Aorta (tissue), 5 donors: ENCODE measurements at regions not wholly inside any gene's neighbourhood (a gene's known extent, or its start where the extent isn't known, plus 50 kb on each side); places are given as distances from the start of the nearest gene placed in this dataset.

Experiments used
- ATAC-seq: fragments of 200-7000 bp; cut with Tn5 transposase; one replicate; pipeline ENCODE4 v1.9.1; 2022; ENCODE audit warnings: moderate library complexity; ENCODE audit not compliant: low FRiP score
- DNase-seq, 2 donors: peaks; one replicate each; pipeline ENCODE4 v3.0.0-alpha.2; 2020
- H3K27ac ChIP-seq, 2 donors: one replicate each; pipeline ENCODE4 v1.5.1; 2013; ENCODE audit warnings: low read length in 2 of 2, mild to moderate bottlenecking in 2 of 2, moderate library complexity in 2 of 2, control low read depth in 1 of 2, inconsistent platforms in 1 of 2, low read depth in 1 of 2
- H3K27me3 ChIP-seq, 2 donors: one replicate each; pipeline ENCODE4 v1.6.1; 2013; ENCODE audit warnings: control low read depth in 1 of 2, low read length in 1 of 2, mild to moderate bottlenecking in 1 of 2, moderate library complexity in 1 of 2; ENCODE audit not compliant: insufficient read depth in 2 of 2, control insufficient read depth in 1 of 2
- H3K36me3 ChIP-seq, 2 donors: one replicate each; pipeline ENCODE4 v1.6.1; 2013; ENCODE audit warnings: control low read depth in 1 of 2, low read length in 1 of 2, mild to moderate bottlenecking in 1 of 2; ENCODE audit not compliant: insufficient read depth in 2 of 2, control insufficient read depth in 1 of 2
- H3K4me1 ChIP-seq, 2 donors: one replicate each; pipeline ENCODE4 v1.6.1; 2013; ENCODE audit warnings: low read length in 2 of 2, control low read depth in 1 of 2, mild to moderate bottlenecking in 1 of 2, moderate library complexity in 1 of 2; ENCODE audit not compliant: insufficient read depth in 2 of 2, control insufficient read depth in 1 of 2
- H3K4me3 ChIP-seq, 2 donors: one replicate each; pipeline ENCODE4 v1.5.1; 2013; ENCODE audit warnings: low read length in 2 of 2, control low read depth in 1 of 2, mild to moderate bottlenecking in 1 of 2
- H3K9me3 ChIP-seq: one replicate; pipeline ENCODE4 v1.6.1; 2013; ENCODE audit warnings: mild to moderate bottlenecking, low read length; ENCODE audit not compliant: control insufficient read depth
- WGBS, 2 donors: extraction: QIAGEN DNeasy Blood & Tissue Kit; methylation state at CpG; one replicate each; pipeline ENCODE4 v1.1.7; 2013; 5-methylcytosine and 5-hydroxymethylcytosine counted together
- intact Hi-C, 2 donors: fragments of 100-400 bp; cut with DNase I; formaldehyde crosslinking; loops; one replicate each; pipeline versions ENCODE4 v1.14.2 to v1.15.0; 2022
- donor health status: healthy with polysubstance abuse.
- donor health status: Bipolar disorder and iron deficiency.
- donor health status: DM: no; HTN: no; CAD: no.
- donor health status: DM: no; HTN: no; CAD: no.
- donor health status: DM: yes; HTN: yes; CAD: no.

DNA sequence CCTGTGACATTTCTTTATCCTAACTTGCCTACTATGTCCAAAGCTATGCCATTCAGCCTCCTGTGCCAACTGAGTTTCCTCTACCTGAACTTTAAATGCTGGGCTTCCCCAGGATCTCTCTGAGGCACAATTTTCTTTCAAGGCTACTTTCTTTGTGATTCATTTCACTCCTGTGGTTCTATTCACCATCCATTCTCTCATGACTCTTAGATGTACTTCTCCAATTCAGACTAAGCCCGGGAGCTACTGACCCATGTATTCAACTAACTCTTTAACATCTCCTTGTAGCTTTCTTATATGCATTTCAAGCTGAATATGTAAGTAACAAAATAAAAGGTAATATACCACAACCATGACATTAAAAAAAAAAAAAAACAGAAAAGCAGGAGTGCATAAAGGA, 738.9 kb upstream of the USP15 start:
- no peak for ATAC-seq
- WGBS, 2 donors, result 74% methylated on average over 1 of the region's 1 CpG
- Histone ChIP-seq H3K4me3 (no peak overlapping the region), H3K9me3 (no peaks in the 10 kb centered on the region), H3K27ac (no peak overlapping the region), H3K27me3 (no peaks in the 10 kb centered on the region), H3K4me1 (peaks cover 0 to 3% of the 10 kb centered on the region in 2 donors), H3K36me3 (no peaks in the 10 kb centered on the region)
- DNase-seq, result no peak
- intact Hi-C loops, result no loop called here

DNA sequence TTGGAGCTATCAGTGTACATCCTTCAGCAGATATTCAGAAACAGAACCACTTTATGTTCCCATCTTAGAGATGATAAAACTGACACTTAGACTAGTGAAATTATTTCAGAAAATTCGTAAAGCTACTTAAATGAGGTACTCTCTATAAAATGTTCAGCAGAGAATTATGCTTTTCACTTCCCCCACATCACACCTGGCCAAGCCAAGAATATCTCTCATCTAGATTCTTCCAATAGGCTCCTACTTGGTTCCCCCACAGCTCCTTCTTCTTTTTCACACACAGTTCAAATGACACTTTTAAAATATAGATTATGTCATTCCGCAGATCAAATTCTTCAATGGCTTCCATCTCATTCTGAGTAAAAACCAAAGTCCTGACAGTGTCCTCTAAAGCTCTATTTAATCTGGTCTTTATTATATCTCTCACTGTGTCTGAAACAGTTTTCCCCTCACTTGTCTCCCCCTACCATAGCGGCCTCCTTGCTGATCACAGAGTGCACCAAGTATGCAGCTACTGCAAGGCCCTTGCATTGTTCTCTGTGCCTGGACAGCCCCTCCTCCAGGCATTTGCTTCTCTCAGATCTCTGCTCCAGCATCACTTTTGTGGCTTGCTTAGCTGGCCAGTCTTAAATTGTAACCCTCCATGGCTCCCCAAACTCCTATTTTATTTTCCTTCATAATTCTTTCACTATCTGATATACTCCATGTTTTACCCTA, 736.8 kb upstream of the USP15 start:
- no peaks in the 10 kb centered on the region for H3K27me3 ChIP-seq
- no peaks in the 10 kb centered on the region for H3K4me1 ChIP-seq
- H3K9me3 ChIP-seq, result no peaks in the 10 kb centered on the region
- no peaks in the 10 kb centered on the region for H3K36me3 ChIP-seq
- H3K27ac ChIP-seq, result no peak overlapping the region
- H3K4me3 ChIP-seq, result no peak overlapping the region
- intact Hi-C loops, result no loop called here
- no peak for ATAC-seq
- WGBS, 2 donors, result 90 to 94% methylated on average over 3 of the region's 3 CpGs
- DNase-seq, result no peak

DNA sequence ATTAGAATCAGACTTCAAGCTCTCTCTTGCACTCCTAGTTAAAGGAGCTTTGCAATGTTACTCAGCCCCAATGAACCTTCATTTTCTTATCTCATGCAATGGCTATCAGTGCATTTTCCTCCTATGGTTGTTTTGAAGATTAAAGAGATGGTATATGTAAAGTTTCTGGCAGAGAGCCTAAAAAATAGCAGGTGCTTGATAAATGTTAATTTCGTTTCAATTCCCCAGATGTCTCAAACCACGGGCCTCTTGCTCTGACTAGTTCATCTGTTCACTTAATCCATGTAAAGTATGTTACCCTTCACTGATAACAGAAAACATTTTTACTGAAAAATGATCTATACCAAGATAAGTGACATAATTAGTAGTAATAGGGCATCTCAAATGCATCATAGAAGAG, 735.4 kb upstream of the USP15 start:
- Histone ChIP-seq H3K36me3 (no peaks in the 10 kb centered on the region), H3K27me3 (no peaks in the 10 kb centered on the region), H3K9me3 (no peaks in the 10 kb centered on the region), H3K4me1 (no peaks in the 10 kb centered on the region), H3K27ac (no peak overlapping the region), H3K4me3 (no peak overlapping the region)
- ATAC-seq (no peak), DNase-seq (no peak)
- intact Hi-C loops, result no loop called here
- WGBS, 2 donors, result 83 to 87% methylated on average over 2 of the region's 2 CpGs

DNA sequence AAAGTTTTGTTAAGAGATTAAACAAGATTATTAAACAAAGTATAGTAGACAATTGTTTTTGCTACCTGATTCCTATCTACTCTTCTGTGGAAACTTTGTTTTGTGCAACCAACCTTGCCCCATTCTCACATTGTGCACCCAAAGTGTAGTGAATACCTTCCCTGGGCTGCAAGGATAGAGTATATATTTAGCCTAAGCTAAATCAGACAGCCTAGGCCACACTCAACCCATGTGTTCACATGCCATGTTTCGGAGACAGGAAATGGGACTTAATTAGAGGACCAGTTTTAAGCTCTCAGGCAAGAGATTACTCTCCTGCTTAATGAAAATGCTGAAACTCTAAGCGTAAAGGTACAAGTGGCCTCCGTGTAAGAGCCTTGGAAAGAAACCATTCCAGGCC, 734.9 kb upstream of the USP15 start:
- Histone ChIP-seq H3K27me3 (no peaks in the 10 kb centered on the region), H3K9me3 (no peaks in the 10 kb centered on the region), H3K4me1 (no peaks in the 10 kb centered on the region), H3K27ac (no peak overlapping the region), H3K36me3 (no peaks in the 10 kb centered on the region), H3K4me3 (no peak overlapping the region)
- WGBS, 2 donors, result 96 to 98% methylated on average over 3 of the region's 3 CpGs
- no peak for ATAC-seq
- intact Hi-C loops, result no loop called here
- DNase-seq, result no peak

DNA sequence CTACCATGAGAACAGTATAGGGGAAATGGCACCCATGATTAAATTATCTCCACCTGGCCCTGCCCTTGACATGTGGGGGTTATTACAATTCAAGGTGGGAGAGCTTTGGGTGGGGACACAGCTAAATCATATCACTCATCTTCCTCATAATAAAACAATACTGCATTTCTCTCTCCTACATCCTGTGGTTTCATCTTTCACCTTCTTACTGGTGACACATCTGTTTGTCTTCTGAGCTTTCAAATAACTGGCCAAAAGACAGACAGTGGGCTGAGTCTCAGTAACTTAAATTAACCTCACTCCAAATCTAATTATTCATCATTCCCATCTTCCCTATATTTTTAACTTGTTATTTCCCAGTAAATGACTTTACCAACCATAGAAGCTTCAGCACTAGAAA, 729.7 kb upstream of the USP15 start:
- H3K27ac ChIP-seq, result no peak overlapping the region
- intact Hi-C loops, result no loop called here
- H3K9me3 ChIP-seq, result no peaks in the 10 kb centered on the region
- H3K27me3 ChIP-seq, result peaks cover 0 to 2% of the 10 kb centered on the region in 2 donors
- H3K4me1 ChIP-seq, result no peaks in the 10 kb centered on the region
- no peak overlapping the region for H3K4me3 ChIP-seq
- ATAC-seq (no peak), DNase-seq (no peak)
- H3K36me3 ChIP-seq, result no peaks in the 10 kb centered on the region

DNA sequence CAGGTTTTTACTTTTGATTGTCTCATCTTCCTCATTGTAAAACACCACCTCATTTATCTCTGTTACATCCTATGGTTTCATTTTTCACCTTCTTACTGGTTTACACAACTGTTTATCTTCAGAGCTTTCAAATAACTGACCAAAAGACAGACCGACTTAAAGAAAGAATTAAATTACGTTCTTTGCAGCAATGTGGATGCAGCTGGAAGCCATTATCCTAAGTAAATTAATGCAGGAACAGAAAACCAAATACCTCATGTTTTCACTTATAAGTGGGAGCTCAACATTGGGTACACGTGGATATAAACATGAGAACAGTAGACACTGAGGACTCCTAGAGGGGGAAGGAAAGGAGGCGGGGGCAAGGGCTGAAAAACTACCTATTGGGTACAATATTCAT, 729.0 kb upstream of the USP15 start:
- no peak for DNase-seq
- H3K27me3 ChIP-seq, result peaks cover 0 to 2% of the 10 kb centered on the region in 2 donors
- H3K9me3 ChIP-seq, result no peaks in the 10 kb centered on the region
- no peak for ATAC-seq
- intact Hi-C loops, result no loop called here
- no peaks in the 10 kb centered on the region for H3K36me3 ChIP-seq
- no peak overlapping the region for H3K27ac ChIP-seq
- no peaks in the 10 kb centered on the region for H3K4me1 ChIP-seq
- no peak overlapping the region for H3K4me3 ChIP-seq
- 79% methylated on average over 4 of the region's 4 CpGs for WGBS, 2 donors

DNA sequence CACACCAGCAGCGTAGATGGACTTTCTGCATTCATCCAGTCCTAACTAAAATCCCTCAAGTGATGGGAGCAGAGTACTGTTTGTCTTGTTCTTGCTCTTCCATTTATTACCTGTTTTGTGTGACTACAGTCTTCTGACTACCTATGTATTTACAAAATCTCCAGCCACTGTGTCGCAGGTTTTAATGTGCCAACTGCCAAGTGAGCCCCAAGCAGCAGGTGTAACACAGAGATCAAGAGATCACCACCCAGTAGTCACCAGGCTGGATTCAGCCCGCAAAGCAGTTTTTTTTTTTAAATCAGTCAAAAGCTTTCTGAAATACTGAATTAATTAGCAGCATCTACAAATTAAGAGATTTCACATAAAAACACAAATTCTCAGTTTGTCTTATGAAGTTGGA, 724.1 kb upstream of the USP15 start:
- intact Hi-C loops, result no loop called here
- no peak for DNase-seq
- no peak overlapping the region for H3K27ac ChIP-seq
- H3K36me3 ChIP-seq, result no peaks in the 10 kb centered on the region
- H3K9me3 ChIP-seq, result no peaks in the 10 kb centered on the region
- H3K4me1 ChIP-seq, result peaks cover 0 to 2% of the 10 kb centered on the region in 2 donors
- 88 to 89% methylated on average over 3 of the region's 3 CpGs for WGBS, 2 donors
- peaks cover 0 to 2% of the 10 kb centered on the region in 2 donors for H3K27me3 ChIP-seq
- no peak for ATAC-seq
- no peak overlapping the region for H3K4me3 ChIP-seq

DNA sequence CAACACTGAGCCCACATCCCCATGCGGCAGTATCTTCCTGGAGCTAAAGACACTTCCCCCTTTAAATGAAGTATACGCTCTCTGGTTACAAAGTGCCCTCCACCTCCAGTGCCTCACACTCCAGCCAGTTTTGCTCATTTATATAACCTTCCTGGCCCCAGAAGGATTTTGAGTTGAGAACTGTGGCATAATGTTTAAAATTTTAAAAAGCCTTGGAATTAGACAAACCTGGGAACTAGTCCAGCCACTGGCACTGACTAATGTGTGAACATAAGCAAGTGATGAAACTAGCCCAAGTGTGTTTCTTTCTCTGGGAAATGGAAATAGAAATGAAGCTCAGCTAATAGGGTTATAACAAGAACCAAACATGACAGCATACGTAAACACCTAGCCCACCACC, 723.7 kb upstream of the USP15 start:
- ATAC-seq, result no peak
- peaks cover 0 to 2% of the 10 kb centered on the region in 2 donors for H3K27me3 ChIP-seq
- no peak for DNase-seq
- peaks cover 0 to 2% of the 10 kb centered on the region in 2 donors for H3K4me1 ChIP-seq
- no peak overlapping the region for H3K4me3 ChIP-seq
- H3K9me3 ChIP-seq, result no peaks in the 10 kb centered on the region
- no peak overlapping the region for H3K27ac ChIP-seq
- intact Hi-C loops, result no loop called here
- no peaks in the 10 kb centered on the region for H3K36me3 ChIP-seq
- WGBS, 2 donors, result 13 to 15% methylated on average over 3 of the region's 3 CpGs

DNA sequence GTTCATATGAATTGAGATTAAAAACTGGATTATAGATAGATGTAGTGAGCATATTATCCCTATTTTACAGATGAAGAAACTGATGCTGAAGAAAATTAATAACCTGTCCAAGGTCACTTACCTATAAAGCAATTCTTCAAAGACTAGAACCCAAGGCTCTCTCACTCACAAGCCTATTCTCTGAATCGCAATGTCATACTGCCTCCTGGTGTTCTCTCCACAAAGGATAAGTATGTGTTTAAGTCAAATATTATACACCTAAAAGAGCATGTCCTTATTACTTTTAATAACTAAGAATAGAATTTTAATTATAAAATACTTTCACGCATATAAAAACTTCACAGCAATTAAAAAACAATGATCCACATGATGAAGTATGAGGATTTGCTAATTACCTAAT, 721.3 kb upstream of the USP15 start:
- no peak overlapping the region for H3K27ac ChIP-seq
- no peaks in the 10 kb centered on the region for H3K9me3 ChIP-seq
- intact Hi-C loops, result no loop called here
- ATAC-seq (no peak), DNase-seq (no peak)
- H3K4me3 ChIP-seq, result no peak overlapping the region
- H3K36me3 ChIP-seq, result no peaks in the 10 kb centered on the region
- 93 to 95% methylated on average over 2 of the region's 2 CpGs for WGBS, 2 donors
- H3K27me3 ChIP-seq, result peaks cover 0 to 2% of the 10 kb centered on the region in 2 donors
- H3K4me1 ChIP-seq, result peaks cover 0 to 2% of the 10 kb centered on the region in 2 donors
